Glomerular endothelial cell (primary cell): ENCODE measurements at regions not wholly inside any gene's neighbourhood (a gene's known extent, or its start where the extent isn't known, plus 50 kb on each side); places are given as distances from the start of the nearest gene placed in this dataset.
"Not testable (repeated sequence)": the region's sequence is repeated elsewhere in the genome, so short reads cannot be mapped to it uniquely, and the experiment has no call there.

Source experiments
- DNase-seq: peaks from one replicate; pipeline ENCODE4 v3.0.0-alpha.2; 2011; ENCODE audit warnings: low read depth, low spot score; ENCODE audit errors: extremely low read depth

DNA sequence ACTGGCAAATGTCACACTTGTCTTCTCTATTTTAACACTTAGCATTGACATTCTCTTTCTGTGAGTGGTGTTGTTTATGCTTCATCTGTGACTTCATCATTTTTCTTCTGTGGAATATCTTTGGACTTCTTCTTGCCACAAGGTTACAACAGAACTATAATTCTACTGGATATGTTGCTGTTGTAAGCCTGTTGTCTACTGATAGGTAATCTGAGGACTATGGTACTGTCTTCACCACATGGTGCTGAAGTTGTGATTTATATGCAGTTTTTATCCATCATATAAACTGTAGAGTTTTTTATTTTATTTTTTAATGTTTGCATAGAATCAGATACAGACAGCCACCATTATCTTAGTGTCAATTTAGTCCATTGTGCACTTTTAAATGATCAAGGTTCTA, 622.2 kb upstream of the CNTN5 start:
- no peak for DNase-seq

DNA sequence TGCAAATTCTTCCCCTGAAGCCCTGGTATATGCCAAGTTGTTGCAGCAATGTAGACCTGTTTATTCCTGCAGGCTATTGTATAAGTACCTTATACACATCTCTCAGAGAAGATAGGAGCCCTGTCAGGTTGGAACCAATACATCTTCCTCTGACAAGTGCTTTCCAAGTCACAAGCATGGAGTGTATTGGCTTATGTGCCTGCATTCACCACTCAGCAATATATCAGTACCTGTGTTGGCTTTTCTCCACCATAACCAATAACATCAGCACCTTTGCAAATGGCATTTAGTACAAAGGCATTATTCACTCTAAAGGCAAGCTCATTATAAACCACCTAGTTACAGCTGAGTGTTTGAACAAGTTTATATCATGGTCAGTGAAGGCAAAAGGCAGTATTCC, 611.7 kb upstream of the CNTN5 start:
- no peak for DNase-seq

DNA sequence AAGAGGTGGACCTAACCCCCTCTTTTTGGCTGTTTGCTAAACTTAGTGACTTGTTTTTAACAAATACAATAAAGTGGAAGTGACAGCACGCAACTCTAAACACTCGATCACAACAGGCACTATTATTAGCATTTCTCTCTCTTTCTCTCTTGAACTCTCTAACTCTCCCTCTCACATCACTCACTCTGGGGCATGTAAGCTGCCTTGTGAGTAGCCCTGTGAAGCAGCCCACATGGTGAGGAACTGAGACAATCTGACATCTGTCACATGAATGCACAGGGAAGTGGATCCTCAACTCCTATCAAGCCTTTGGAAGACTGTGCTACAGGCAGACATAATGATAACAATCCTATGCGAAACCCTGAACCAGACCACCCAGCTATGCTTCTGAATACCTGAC, 609.0 kb upstream of the CNTN5 start:
- DNase-seq, result no peak

DNA sequence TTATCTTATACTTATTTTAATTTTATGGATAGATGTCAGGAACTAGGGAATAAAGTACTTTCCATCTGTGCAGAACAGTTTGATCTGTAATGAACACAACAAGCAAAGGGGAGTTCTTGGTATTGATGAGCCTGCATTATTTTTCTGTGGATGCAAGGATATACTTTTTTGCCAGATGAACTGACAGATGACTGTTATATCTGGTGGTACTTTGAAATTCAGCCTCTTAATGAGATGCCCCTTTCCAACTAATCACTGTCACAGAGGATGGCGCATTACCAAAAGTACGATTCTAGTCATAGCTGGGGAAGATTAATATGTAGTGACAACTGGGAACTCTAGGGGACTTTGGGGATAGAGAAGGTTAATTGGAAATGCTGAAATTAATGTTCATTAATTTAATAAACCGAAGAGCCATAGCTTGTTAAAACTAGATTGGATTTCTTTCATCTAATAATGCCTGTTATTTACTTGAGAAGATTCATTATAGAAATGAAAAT, 603.4 kb upstream of the CNTN5 start:
- no peak for DNase-seq

DNA sequence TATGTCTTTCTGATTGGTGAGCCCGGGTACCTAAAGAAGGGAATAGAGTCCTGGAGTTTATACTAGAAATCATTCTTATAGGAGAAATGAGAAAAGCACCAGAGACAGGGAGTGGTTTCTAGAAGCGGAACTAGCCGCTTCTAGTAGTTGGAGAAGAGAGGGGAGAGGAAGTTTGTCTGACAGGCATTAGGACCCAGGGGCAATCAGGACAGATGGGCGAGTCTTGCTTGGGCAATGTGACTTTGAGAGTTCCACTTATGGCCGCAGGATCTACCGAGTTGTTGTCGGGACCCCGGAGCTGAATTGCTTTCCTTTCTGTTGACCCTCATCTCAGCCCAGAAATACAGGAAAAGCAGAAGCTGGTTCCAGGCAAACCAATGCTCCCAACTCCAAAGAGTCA, 596.8 kb upstream of the CNTN5 start:
- DNase-seq, result no peak

DNA sequence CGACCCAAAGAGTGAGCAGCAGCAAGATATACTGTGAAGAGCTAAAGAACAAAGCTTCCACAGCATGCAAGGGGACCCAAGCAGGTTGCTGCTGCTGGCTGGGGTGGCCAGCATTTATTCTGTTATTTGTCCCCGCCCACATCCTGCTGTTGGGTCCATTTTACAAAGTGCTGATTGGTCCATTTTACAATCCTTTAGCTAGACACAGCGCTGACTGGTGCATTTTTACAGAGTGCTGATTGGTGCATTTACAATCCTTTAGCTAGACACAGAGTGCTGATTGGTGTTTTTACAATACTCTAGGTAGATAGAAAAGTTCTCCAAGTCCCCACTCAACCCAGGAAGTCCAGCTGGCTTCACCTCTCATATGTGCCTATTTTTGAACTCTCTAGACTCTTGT, 596.0 kb upstream of the CNTN5 start:
- not testable (repeated sequence) for DNase-seq

DNA sequence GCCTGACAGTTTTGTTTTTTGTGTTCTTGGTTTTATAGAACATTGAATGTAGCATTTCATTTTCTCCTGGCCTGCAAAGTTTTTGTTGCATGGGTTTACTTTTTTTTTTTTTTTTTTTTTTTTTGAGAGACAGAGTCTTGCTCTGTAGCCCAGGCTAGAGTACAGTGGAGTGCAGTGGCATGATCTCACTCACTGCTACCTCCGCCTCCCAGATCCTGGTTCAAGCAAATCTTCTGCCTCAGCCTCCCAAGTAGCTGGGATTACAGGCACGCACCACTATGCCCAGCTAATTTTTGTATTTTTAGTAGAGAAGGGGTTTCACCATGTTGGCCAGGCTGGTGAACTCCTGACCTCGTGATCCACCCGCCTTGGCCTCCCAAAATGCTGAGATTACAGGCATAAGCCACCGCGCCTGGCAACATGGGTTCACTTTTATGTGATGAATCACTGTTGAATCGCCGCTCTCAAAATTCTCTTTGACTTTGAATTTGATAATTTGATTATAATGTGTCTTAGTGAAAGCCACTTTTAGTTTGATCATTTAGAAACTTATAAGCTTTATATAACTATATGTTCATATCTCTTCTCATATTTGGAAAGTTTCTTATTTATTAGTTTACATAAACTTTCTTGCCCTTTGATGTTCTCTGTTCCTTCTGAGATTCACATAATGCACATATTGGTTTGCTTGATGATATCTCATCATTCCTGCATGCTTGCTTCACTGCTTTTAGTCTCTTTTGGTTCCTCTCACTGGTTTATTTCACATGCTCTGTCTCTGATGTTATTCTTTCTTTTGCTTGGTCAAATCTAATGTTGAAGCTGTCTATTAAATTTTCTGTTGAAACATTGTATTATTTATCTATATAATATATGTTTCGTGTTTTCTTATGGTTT, 589.0 kb upstream of the CNTN5 start:
- DNase-seq, result no peak

DNA sequence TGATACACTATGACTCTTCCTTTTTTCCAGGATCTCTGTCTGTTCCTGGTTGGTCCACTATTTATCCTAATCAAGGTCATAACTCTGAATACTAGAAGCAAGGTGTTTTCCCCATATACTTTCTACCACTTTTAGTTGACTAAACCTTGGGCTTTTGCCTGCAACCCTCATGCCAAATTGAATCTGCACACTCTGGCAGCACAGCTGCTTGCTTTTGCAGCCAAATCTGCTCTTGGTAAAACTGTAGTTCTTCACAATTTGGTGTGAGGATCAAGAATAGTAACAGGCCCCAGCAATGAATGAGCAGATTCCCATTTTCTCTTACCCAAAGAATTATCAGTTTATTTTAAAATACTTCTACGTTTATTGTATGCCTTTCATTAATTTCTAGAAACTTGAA, 586.5 kb upstream of the CNTN5 start:
- no peak for DNase-seq

DNA sequence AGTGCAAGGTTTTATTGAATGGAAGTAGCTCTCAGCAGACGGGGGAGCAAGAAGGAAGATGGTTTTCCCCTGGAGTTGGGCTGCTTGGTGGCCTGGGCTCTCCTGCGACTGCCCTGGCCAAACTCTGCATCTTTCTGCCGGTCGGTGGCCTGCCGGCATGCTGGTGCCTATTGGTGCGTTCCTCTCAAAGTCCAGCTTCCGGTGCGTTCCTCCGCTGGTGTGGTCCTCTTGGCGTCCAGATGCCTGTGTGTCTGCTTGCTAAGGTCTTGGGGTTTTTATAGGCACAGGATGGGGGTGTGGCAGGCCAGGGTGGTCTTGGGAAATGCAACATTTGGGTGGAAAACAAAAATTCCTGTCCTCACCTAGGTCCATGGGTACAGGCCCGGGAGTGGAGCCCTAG, 567.4 kb upstream of the CNTN5 start:
- DNase-seq, result no peak

DNA sequence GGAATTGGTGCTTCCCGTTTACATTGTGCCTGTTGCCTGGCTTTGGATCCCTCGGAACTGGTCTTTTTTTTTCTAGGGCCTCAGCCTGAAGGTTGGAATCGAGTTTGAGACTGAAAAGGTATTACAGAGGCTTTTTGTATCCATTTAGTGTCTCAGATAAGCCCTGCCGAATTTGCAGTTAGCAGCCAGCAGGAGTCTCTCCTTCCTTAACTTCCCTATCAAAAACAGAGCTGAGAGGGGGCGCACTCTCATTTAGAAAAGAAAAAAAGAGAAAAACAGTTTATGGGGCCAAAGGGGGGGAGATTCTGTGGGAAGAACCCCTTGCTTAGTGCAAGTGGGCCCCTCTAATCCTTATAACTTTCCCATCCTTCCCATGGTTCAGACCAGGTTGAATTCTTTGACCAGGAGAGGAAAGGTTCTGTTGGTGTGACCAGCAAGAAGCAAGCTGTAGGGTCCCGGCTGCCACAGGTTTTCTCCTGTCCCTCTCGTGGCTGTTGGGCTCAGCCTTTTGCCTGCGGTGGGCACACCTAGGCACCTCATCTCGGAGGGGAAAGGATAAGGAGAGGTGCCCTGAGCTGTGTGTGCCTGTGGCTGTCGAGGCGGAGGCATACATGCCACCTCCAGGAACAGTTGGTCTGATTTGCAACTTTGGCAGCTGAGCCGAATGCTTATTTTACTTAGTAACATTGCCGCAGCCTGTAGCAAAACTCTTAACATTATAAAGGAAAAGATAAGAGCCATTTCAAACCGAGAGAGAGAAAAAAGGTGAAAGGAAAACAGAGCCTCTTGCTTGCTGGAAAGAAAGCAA, 565.0 kb upstream of the CNTN5 start:
- no peak for DNase-seq

DNA sequence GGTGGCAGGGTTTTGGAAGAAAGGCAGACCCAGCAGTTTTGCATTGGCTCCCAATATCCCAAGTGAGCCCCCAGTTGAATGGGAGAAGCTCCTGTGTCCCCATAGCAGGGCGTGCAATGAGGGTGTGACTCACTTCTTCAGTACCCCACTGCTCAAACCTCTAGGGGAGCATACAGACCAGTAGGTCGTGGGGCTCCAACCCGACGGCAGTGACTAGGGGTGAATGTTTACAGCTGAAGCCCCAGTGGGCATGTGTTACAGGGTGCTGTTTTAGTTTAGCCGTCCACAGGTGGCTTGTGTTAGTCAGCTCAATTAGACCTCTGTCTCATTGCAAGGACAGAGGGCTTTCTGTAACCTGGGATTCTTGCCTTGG, 564.5 kb upstream of the CNTN5 start:
- no peak for DNase-seq

DNA sequence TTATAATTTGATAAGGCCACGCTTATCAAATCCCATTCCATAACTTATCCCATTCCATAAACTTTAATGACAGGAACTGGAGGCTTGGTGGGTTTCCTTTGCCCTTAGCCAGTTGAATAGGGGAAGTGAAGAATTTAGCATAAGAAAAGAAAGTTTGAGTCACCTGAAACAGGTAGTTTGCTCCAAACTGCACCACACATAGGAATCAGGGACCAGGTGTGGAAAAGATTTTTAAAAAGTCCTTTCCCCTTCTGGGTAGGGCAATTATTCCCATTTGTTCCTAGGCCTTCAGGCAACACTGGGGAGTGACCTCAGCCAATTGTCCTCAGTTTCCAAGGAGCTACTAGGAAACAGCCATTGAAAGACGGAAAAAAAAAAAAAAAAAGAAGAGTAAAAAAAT, 525.7 kb upstream of the CNTN5 start:
- DNase-seq, result no peak

DNA sequence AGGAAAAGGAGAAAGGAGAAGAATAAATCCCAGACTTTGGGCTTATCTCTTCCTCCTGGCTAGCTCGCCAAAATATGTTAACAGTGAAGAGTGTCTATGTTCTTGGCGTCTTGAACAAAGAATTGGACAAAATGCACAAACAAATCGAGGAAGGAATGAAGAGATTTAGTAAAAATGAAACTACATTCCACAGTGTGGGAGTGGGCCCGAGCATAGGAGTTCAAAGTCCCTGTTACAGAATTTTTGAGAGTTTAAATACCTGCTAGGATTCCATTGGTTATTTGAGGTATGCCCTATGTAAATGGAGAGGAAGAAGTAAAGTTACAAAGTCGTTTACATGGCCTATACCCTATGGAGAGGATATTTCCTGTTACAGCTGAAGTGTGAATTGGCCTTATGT, 525.1 kb upstream of the CNTN5 start:
- DNase-seq, result no peak

DNA sequence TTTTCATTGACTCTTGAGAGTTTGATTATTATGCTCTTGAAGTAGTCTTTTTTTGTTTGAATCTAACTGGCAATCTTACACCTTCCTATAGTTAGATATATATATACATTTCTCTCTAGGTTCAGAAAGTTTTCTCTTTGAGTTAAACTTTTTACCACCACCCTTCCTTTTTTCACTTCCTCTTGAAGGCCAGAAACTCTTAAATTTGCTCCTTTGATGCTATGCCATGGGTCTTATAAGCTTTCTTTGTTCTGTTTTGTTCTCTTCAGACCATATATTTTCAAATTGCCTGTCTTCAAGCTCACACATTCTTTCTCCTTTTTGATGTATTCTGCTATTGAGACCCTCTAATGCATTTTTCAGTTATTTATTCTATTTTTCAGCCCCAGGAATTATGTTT, 513.5 kb upstream of the CNTN5 start:
- DNase-seq, result no peak

DNA sequence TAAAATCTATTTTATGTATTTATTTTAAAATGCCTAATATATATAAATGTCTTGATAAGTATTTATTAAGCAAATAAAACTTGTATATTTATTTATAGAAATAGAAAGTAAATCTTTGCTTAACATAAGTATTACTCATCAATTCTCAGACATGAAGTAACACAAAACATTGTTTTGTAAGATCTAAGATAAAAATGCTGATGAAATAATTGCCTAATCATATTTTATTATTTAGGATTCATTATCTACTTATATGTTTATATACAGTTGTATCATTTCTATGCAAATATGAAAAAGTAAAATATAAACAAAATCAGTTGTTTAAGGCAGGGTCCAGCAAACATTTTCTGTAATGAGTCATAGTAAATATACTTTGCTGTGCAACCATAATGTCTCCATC, 507.8 kb upstream of the CNTN5 start:
- no peak for DNase-seq

DNA sequence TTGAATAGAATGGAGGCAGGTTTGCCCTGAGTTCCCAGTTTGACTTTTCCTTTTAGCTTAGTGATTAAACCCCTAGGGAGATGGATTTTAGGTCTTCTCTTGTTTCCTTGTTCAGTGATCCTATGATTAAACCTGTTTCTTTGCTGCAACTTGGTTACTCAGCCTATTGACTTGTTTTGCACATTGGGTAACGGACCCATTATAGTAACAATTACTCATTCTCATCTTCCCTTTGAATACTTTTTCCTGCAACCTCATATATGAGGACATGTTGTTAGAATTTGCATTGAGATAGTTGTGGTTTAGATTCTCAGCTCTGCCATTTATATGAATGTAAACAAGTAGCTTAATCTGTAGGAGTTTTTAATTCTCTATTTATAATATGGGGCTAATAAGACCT, 489.2 kb upstream of the CNTN5 start:
- no peak for DNase-seq

DNA sequence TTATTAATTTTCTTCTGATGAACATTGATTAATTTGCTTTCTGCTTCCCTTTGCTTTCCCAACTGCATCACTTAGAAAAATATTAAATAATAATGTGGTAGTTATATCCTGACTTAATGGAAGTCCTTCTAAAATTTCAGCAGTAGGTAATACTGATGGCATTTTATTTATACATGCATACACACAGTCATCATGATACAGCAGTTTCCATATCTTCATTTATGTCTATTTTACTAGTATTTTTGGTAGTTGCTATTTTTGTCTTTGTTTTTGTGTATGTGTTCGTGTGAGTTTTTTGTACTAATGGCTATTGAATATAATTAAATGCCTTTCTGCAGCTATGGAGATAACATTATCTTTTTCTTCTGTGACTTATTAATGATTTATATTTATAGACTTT, 484.7 kb upstream of the CNTN5 start:
- DNase-seq, result no peak

DNA sequence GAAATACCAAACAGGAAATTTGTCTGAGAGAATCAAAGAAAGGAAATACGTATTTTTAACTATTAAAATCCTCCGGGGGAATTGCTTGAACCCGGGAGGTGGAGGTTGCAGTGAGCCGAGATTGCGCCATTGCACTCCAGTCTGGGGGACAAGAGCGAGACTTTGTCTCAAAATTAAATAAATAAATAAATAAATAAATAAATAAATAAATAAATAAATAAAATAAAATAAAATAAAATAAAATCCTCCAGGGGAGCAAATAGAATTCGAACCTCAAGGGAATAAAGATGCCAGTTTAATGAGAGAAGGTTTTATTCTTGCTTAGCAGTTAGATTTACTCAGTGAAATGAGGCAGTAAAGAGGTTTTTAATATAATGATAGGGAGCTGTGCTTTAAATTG, 482.4 kb upstream of the CNTN5 start:
- DNase-seq, result not testable (repeated sequence)

DNA sequence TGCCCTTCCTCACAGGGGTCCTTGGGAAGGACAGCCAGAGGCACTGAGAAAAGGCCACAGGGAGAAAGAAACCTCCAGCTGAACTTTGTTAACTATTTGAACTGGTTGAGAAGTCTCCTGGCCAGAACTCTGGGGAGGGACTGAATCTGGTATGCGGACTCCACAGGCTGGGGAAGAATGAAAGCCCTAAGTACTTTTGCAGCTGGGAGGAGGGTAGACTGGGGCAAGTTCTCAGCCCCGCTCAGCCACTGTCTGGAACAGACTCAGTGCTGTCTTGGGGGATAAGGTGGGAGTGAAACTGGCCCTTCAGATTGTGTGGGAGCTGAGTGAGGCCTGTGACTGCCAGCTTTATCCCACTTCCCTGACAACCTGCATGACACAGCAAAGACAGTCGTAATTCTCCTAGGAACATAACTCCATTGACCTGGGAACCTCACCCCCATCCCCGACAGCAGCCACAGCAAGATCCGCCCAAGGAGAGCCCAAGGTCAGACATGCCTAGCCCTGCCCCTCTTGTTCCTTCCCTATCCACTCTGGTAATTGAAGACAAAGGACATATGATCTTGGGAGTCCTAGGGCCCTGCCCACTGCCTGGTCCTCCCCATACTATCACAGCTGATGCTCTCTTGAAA, 475.1 kb upstream of the CNTN5 start:
- no peak for DNase-seq

DNA sequence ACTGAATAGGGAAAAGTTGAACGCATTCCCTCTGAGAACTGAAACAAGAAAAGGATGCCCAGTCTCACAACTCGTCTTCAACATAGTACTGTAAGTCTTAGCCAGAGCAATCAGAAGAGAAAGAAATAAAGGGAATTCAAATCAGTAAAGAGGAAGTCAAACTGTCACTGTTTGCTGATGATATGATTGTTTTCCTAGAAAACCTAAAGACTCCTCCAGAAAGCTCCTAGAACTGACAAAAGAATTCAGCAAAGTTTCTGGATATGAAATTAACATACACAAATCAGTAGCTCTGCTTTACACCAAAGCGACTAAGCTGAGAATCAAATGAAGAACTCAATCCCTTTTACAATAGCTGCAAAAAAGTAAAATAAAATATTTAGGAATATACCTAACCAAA, 471.2 kb upstream of the CNTN5 start:
- DNase-seq, result no peak

DNA sequence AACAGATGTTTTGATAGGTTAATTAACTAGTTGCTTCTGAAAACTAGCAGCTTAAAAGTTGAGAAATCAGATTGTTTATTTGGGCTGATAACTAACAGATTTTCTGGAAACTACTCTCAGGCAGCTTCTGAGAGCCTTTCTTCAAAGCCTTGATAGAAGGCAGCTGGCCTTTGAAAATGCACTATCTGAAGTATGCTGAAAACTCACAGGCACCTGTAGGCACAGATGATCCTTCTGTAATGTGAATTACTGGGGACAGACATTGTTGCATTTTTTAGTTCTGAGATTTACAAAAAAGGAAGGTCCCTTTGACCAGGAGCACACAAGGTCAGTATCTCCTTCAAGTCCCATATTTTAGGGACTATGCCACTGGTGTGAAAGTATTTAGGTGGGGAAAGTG, 460.8 kb upstream of the CNTN5 start:
- no peak for DNase-seq

DNA sequence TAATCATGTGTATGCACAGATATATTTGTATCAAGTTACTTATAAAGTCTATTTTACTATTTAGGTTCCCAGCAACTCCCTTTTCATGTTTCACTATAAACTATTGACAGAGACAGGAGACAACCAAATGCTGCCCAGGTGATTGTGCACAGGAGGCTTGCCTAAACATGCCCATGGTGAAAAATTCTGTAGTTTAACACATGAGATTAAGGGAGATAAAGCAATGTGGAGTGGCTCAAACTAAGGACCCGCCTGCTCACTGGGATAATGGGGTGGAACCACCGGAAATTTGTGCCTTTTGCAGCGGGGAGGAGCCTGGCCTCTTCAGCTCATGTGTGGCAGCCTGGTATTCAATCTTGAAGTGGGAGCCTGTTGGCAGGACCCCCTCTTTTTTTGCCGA, 459.5 kb upstream of the CNTN5 start:
- no peak for DNase-seq
